ENCODE measurements at regions not wholly inside any gene's neighbourhood (a gene's known extent, or its start where the extent isn't known, plus 50 kb on each side); places are given as distances from the start of the nearest gene placed in this dataset.

DNA sequence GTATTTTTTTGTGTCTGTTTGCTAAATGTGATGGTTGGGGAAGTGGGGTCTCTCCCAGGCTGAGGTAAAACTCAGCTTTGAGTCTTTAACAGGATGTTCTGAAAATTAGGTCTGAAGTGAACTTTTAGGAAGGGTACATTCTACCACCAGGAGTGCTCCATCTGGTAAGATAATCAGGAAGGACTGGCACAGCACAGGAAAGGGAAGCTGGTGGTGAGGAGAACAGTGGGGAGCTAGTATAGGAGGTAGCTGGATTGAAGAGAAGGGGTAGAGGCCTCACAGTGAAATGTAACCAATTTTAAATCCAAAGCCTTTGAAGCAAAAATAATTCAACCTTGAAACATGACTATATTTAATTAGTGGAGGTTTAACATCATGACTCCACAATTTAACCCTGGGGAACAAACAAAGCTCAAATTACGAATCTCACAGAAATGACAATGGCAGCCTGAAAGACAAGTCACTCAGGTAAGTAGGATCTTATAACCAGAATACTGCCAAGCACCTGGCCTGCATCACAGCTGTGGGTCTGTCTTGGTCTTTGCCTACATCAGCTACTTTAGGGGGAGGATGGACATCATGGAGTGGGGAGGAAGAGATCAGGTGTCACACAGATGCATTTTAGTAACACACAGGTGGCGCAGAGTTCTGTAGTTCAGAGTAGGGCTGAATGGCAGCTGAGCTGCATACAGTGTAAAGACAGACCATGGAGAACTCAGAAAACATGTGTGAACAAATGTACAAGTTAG lies 445.3 kb downstream of the DMRT2 start:
- Histone ChIP-seq H3K27me3 (ENCODE audit: insufficient read depth in 3 of 3, low read length in 2 of 3) (no peaks in the 10 kb centered on the region), H3K27ac (no peak overlapping the region), H3K4me1 (no peaks in the 10 kb centered on the region), H3K9me3 (no peaks in the 10 kb centered on the region), H3K36me3 (ENCODE audit: insufficient read depth in 1 of 2, low read depth in 1 of 2) (no peaks in the 10 kb centered on the region), H3K4me3 (no peak overlapping the region)
- TF ChIP-seq, protein P1, sequence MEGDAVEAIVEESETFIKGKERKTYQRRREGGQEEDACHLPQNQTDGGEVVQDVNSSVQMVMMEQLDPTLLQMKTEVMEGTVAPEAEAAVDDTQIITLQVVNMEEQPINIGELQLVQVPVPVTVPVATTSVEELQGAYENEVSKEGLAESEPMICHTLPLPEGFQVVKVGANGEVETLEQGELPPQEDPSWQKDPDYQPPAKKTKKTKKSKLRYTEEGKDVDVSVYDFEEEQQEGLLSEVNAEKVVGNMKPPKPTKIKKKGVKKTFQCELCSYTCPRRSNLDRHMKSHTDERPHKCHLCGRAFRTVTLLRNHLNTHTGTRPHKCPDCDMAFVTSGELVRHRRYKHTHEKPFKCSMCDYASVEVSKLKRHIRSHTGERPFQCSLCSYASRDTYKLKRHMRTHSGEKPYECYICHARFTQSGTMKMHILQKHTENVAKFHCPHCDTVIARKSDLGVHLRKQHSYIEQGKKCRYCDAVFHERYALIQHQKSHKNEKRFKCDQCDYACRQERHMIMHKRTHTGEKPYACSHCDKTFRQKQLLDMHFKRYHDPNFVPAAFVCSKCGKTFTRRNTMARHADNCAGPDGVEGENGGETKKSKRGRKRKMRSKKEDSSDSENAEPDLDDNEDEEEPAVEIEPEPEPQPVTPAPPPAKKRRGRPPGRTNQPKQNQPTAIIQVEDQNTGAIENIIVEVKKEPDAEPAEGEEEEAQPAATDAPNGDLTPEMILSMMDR (IDR thresholded peaks at IDR 0.05): no peak
- ATAC-seq (no peak), DNase-seq (no peak)
- intact Hi-C loops (cut with DNase I): no loop called here
- WGBS, 3 donors: 87 to 91% (median 90%) methylated on average over 2 of the region's 2 CpGs

DNA sequence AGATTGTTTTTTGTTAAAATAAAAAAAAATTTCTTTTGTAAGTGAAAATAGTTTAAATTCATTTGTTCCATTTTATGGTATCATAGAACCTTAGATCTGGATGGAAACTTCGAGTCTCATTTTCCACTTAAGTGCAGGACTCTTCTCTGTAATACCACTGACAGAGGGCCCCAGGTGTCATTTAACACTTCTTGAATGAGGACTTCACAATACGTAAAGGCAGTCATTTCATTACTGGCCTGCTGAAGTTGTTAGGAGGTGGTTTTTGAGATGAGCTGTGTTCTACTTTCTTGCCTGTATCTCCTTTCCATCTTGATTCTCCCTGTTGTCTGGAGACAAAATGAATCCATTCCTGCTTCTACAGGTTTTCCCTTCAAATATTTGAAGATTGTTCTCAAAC lies 455.3 kb downstream of the DMRT2 start:
- H3K4me1 ChIP-seq: no peaks in the 10 kb centered on the region
- ATAC-seq (no peak), DNase-seq (no peak)
- no peak overlapping the region for H3K27ac ChIP-seq
- H3K4me3 ChIP-seq: no peak overlapping the region
- H3K27me3 ChIP-seq (ENCODE audit: insufficient read depth in 3 of 3, low read length in 2 of 3): no peaks in the 10 kb centered on the region
- H3K9me3 ChIP-seq: no peaks in the 10 kb centered on the region
- 44 to 66% (median 53%) methylated on average over 2 of the region's 2 CpGs for WGBS, 3 donors
- no peaks in the 10 kb centered on the region for H3K36me3 ChIP-seq (ENCODE audit: insufficient read depth in 1 of 2, low read depth in 1 of 2)
- TF ChIP-seq, protein P1 (IDR thresholded peaks at IDR 0.05): no peak
- intact Hi-C loops (cut with DNase I): no loop called here

DNA sequence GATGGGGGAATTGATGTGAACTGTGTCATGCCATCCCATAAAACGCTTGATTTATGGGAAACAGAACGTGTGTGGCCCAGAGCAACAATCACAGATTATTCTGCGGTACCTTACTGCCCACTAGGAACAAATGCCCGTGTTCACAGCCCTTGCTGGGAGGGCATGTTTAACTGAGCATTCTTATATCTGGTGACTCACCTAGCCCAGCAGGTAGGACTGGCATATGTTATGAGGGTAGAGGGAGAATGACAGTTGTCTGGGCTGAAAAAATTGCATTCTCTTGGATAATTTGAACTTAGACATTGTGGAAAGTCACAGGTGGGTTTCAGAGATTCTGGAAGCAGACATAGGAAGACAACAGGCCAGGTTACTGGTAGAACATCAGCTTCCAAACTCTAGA lies 460.6 kb downstream of the DMRT2 start:
- TF ChIP-seq, protein P1 (IDR thresholded peaks at IDR 0.05): no peak
- Histone ChIP-seq H3K27ac (no peak overlapping the region), H3K4me1 (no peaks in the 10 kb centered on the region), H3K27me3 (ENCODE audit: insufficient read depth in 3 of 3, low read length in 2 of 3) (no peaks in the 10 kb centered on the region), H3K36me3 (ENCODE audit: insufficient read depth in 1 of 2, low read depth in 1 of 2) (no peaks in the 10 kb centered on the region), H3K9me3 (no peaks in the 10 kb centered on the region), H3K4me3 (no peak overlapping the region)
- ATAC-seq (no peak), DNase-seq (no peak)
- 76 to 86% (median 86%) methylated on average over 4 of the region's 4 CpGs for WGBS, 3 donors
- intact Hi-C loops (cut with DNase I): no loop called here

DNA sequence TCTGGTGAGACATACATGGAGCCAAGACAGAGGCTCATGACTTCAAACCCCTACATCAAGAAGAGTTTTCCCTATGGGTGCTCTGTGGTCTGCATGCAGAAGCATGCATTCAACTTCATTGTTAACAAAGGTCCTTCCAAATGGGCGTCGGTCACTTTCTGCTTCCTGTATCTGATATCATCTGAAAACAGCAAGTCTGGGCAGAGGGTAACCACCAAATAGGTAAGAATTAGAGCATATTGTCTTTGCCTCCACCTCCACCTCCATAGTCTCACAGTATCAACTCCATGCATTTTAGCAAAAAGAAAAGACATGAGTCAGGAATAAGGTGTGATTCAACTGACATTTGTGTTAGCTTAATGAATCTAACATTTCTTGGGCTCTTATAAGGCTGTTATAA lies 462.9 kb downstream of the DMRT2 start:
- no peaks in the 10 kb centered on the region for H3K36me3 ChIP-seq (ENCODE audit: insufficient read depth in 1 of 2, low read depth in 1 of 2)
- no peaks in the 10 kb centered on the region for H3K27me3 ChIP-seq (ENCODE audit: insufficient read depth in 3 of 3, low read length in 2 of 3)
- no peaks in the 10 kb centered on the region for H3K4me1 ChIP-seq
- no peaks in the 10 kb centered on the region for H3K9me3 ChIP-seq
- intact Hi-C loops (cut with DNase I): no loop called here
- no peak overlapping the region for H3K27ac ChIP-seq
- TF ChIP-seq, protein P1 (IDR thresholded peaks at IDR 0.05): no peak
- no peak for DNase-seq
- no peak overlapping the region for H3K4me3 ChIP-seq
- ATAC-seq: no peak
- WGBS, 3 donors: 84 to 93% (median 92%) methylated on average over 2 of the region's 2 CpGs

DNA sequence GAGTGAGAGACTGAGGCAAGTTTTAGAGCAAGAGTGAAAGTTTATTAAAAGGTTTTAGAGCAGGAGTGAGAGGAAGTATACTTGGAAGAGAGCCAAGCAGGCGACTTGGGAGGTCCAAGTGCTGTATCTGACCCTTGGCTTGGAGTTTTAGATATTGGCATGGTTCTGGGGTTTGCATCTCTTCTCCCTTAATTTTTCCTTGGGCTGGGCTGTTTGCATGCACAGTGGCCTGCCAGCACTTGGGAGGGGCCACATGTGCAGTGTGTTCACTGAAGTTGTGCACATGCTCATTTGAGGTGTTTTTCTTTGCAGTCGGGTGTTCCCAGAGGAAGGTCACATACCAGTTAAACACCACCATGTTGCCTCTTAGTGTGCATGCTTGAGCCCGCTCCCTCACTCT lies 464.1 kb downstream of the DMRT2 start:
- Histone ChIP-seq H3K27ac (no peak overlapping the region), H3K36me3 (ENCODE audit: insufficient read depth in 1 of 2, low read depth in 1 of 2) (no peaks in the 10 kb centered on the region), H3K9me3 (no peaks in the 10 kb centered on the region), H3K4me1 (no peaks in the 10 kb centered on the region), H3K4me3 (no peak overlapping the region), H3K27me3 (ENCODE audit: insufficient read depth in 3 of 3, low read length in 2 of 3) (no peaks in the 10 kb centered on the region)
- intact Hi-C loops (cut with DNase I): no loop called here
- TF ChIP-seq, protein P1 (IDR thresholded peaks at IDR 0.05): no peak
- 39 to 50% (median 46%) methylated on average over 3 of the region's 3 CpGs for whole genome bisulfite sequencing, 3 donors
- ATAC-seq: no peak
- no peak for DNase-seq
